ENCODE measurements at regions not wholly inside any gene's neighbourhood (a gene's known extent, or its start where the extent isn't known, plus 50 kb on each side); places are given as distances from the start of the nearest gene placed in this dataset.

DNA sequence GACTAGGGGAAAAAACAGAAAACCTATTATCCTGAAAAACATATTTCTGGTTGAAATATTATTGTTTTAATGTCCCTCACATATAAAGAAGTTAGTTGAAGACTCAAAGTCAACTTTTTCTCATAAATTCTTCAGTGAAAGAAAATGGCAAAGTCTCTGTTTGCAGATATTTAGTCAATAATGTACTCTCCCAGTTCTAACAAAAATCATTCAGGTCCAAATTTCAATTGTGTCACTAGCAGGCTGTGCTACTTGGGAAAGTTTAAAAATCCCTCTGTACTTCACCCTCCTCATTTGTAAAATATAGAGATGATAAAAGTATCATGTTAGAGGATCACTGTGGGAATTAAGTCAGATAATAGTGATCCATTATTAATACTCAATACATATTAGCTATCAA lies 496.5 kb downstream of the FSCB start:
- DNase-seq (ENCODE audit: low read depth) = no peak
- FAIRE-seq = no peak
- TF ChIP-seq, protein P1, sequence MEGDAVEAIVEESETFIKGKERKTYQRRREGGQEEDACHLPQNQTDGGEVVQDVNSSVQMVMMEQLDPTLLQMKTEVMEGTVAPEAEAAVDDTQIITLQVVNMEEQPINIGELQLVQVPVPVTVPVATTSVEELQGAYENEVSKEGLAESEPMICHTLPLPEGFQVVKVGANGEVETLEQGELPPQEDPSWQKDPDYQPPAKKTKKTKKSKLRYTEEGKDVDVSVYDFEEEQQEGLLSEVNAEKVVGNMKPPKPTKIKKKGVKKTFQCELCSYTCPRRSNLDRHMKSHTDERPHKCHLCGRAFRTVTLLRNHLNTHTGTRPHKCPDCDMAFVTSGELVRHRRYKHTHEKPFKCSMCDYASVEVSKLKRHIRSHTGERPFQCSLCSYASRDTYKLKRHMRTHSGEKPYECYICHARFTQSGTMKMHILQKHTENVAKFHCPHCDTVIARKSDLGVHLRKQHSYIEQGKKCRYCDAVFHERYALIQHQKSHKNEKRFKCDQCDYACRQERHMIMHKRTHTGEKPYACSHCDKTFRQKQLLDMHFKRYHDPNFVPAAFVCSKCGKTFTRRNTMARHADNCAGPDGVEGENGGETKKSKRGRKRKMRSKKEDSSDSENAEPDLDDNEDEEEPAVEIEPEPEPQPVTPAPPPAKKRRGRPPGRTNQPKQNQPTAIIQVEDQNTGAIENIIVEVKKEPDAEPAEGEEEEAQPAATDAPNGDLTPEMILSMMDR (IDR thresholded peaks at IDR 0.05; ENCODE audit: insufficient read depth, low read length, severe bottlenecking) = no peak
- Histone ChIP-seq H3K27me3 (ENCODE audit: control insufficient read depth, insufficient read depth, low read length) (no peaks in the 10 kb centered on the region), H3K4me3 (ENCODE audit: low read depth, low read length) (no peak overlapping the region), H3K36me3 (ENCODE audit: control insufficient read depth, insufficient read depth, low read length) (no peaks in the 10 kb centered on the region)

- Histone ChIP-seq H3K4me3 (ENCODE audit: low read depth, low read length) (no peak overlapping the region), H3K36me3 (ENCODE audit: control insufficient read depth, insufficient read depth, low read length) (no peaks in the 10 kb centered on the region), H3K27me3 (ENCODE audit: control insufficient read depth, insufficient read depth, low read length) (no peaks in the 10 kb centered on the region)
- TF ChIP-seq, protein P1 (IDR thresholded peaks at IDR 0.05; ENCODE audit: insufficient read depth, low read length, severe bottlenecking) = no peak
- DNase-seq (ENCODE audit: low read depth) (no peak), FAIRE-seq (no peak)
Observed at GRCh38 chr14:44010071-44010470, 497.0 kb downstream of the FSCB start.

DNA sequence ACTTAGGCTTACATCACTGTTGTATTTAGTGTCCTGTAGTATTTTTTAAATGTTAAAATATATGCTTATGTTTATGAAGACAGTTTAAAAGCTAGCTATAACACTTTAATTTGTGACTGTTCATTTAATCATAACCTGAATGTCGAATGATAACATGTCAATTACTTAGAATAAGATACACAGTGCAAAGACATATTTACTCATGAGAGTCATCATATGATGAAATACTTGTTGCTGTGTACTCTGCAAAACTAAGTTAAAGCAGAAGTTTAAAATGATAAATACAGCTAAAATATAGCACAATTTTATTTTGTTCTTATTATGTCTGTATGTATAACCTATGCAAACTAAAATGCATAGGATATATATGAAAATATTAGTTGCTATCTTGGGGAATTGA lies 497.4 kb downstream of the FSCB start:
- FAIRE-seq (no peak), DNase-seq (ENCODE audit: low read depth) (no peak)
- no peak overlapping the region for H3K4me3 ChIP-seq (ENCODE audit: low read depth, low read length)
- H3K27me3 ChIP-seq (ENCODE audit: control insufficient read depth, insufficient read depth, low read length) = no peaks in the 10 kb centered on the region
- no peaks in the 10 kb centered on the region for H3K36me3 ChIP-seq (ENCODE audit: control insufficient read depth, insufficient read depth, low read length)
- TF ChIP-seq, protein P1 (IDR thresholded peaks at IDR 0.05; ENCODE audit: insufficient read depth, low read length, severe bottlenecking) = no peak

DNA sequence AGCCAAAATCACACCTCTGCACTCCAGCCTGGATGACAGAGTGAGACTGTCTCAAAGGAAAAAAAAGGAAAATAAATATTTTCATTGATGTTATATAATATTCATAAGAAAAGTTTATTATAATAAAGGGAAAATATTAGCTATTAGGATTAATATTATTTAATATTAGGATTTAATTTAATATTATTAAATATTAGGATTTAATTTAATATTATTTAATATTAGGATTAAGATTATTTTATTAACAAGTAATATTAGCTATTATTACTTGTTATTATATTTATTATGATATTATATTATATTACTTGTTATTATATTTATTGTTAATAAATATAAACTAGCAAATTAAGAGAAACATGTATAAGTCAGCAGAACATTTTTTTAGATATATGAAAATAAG lies 518.1 kb downstream of the FSCB start:
- FAIRE-seq (no peak), DNase-seq (ENCODE audit: low read depth) (no peak)
- Histone ChIP-seq H3K27me3 (ENCODE audit: control insufficient read depth, insufficient read depth, low read length) (no peaks in the 10 kb centered on the region), H3K36me3 (ENCODE audit: control insufficient read depth, insufficient read depth, low read length) (no peaks in the 10 kb centered on the region), H3K4me3 (ENCODE audit: low read depth, low read length) (no peak overlapping the region)
- TF ChIP-seq, protein P1 (IDR thresholded peaks at IDR 0.05; ENCODE audit: insufficient read depth, low read length, severe bottlenecking) = no peak

DNA sequence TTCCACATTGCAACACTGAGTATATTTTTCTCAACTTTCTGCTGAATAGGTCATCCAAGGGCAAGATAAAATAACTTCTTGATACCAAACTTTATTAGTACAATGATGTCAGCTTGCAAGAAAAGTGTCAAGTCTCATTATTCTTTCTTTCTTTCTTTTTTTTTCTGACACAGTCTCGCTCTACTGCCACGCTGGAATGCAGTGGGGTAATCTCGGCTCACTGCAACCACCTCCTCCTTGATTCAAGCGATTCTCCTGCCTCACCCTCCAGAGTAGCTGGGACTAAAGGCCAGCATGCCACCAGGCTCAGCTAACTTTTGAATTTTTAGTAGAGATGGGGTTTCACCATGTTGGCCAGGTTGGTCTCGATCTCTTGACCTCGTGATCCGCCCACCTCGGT lies 523.4 kb downstream of the FSCB start:
- FAIRE-seq = no peak
- Histone ChIP-seq H3K36me3 (ENCODE audit: control insufficient read depth, insufficient read depth, low read length) (no peaks in the 10 kb centered on the region), H3K27me3 (ENCODE audit: control insufficient read depth, insufficient read depth, low read length) (no peaks in the 10 kb centered on the region), H3K4me3 (ENCODE audit: low read depth, low read length) (no peak overlapping the region)
- TF ChIP-seq, protein P1 (IDR thresholded peaks at IDR 0.05; ENCODE audit: insufficient read depth, low read length, severe bottlenecking) = no peak
- DNase-seq (ENCODE audit: low read depth) = no peak

DNA sequence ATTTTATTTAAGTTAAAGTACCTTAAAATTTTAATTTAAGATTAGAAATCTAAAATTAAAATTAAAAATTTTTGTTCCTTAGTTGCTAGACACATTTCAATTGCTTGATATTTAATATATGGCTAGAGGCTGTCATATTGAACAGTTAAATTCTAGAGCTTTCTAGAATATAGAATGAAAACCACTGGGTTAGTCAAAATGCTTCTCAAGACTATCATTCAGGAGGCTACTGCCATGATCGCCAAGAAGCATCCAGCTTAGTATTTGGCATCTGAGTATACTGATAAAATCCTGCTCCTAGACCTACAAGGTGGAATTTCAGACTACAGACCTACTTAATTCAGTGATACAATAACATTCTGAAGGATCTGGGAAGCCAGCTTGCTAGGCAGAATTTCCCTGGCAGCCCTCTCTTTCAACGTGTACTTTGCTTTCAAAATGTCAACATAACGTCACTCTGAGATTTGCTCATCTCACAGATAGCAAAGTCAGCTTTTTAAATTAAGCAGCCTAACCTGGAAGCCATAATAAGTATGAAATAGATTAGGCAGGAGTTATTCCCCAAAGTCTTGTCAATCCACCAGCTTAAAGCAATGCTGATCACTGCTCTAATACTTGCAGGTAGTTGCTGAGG lies 525.8 kb downstream of the FSCB start:
- DNase-seq (ENCODE audit: low read depth) (no peak), FAIRE-seq (no peak)
- Histone ChIP-seq H3K36me3 (ENCODE audit: control insufficient read depth, insufficient read depth, low read length) (no peaks in the 10 kb centered on the region), H3K27me3 (ENCODE audit: control insufficient read depth, insufficient read depth, low read length) (no peaks in the 10 kb centered on the region), H3K4me3 (ENCODE audit: low read depth, low read length) (no peak overlapping the region)
- TF ChIP-seq, protein P1 (IDR thresholded peaks at IDR 0.05; ENCODE audit: insufficient read depth, low read length, severe bottlenecking) = no peak
